IMR-90 (cell line): ENCODE measurements at regions not wholly inside any gene's neighbourhood (a gene's known extent, or its start where the extent isn't known, plus 50 kb on each side); places are given as distances from the start of the nearest gene placed in this dataset.

Experiments
- BHLHE40 ChIP-seq: fragments of 150-350 bp; IDR thresholded peaks from 2 replicates; pipeline ENCODE4 v1.6.1; 2016; ENCODE audit warnings: mild to moderate bottlenecking, low read depth, low read length
- CEBPB ChIP-seq: IDR thresholded peaks from 2 replicates; pipeline ENCODE4 v1.6.1; 2012; ENCODE audit warnings: low read depth, low read length, improper control_type of control experiment
- CHD1 ChIP-seq: IDR thresholded peaks from 2 replicates; pipeline ENCODE4 v1.6.1; 2012; ENCODE audit warnings: low read depth, low read length, improper control_type of control experiment
- CTCF ChIP-seq: conservative IDR thresholded peaks from 2 replicates; pipeline ENCODE4 v1.5.1; 2012; ENCODE audit warnings: mild to moderate bottlenecking, low read depth, low read length, improper control_type of control experiment
- ELK1 ChIP-seq: fragments of 150-350 bp; IDR thresholded peaks from 2 replicates; pipeline ENCODE4 v1.6.1; 2016; ENCODE audit warnings: low read depth, mild to moderate bottlenecking, low read length, moderate library complexity, borderline replicate concordance
- FOS ChIP-seq: fragments of 150-350 bp; IDR thresholded peaks from 2 replicates; pipeline ENCODE4 v1.6.1; 2016; ENCODE audit warnings: low read depth, low read length
- MAZ ChIP-seq: IDR thresholded peaks from 2 replicates; pipeline ENCODE4 v1.6.1; 2012; ENCODE audit warnings: low read depth, mild to moderate bottlenecking, low read length, improper control_type of control experiment, moderate library complexity, borderline replicate concordance
- MXI1 ChIP-seq: IDR thresholded peaks from 2 replicates; pipeline ENCODE4 v1.6.1; 2012; ENCODE audit warnings: low read depth, mild to moderate bottlenecking, low read length, moderate library complexity, borderline replicate concordance
- POLR2A ChIP-seq: IDR thresholded peaks from 2 replicates; pipeline ENCODE4 v1.6.1; 2012; ENCODE audit warnings: mild to moderate bottlenecking, low read depth, low read length
- RAD21 ChIP-seq: IDR thresholded peaks from 2 replicates; pipeline ENCODE4 v1.6.1; 2012; ENCODE audit warnings: low read length, improper control_type of control experiment
- RCOR1 ChIP-seq: IDR thresholded peaks from 2 replicates; pipeline ENCODE4 v1.6.1; 2012; ENCODE audit warnings: mild to moderate bottlenecking, low read length, improper control_type of control experiment; ENCODE audit not compliant: insufficient replicate concordance
- RFX5 ChIP-seq: IDR thresholded peaks from 2 replicates; pipeline ENCODE4 v1.8.0; 2012; ENCODE audit warnings: low read depth, mild to moderate bottlenecking, low read length, moderate library complexity
- SMC3 ChIP-seq: fragments of 150-350 bp; IDR thresholded peaks from 2 replicates; pipeline ENCODE4 v1.6.1; 2016; ENCODE audit warnings: low read depth, mild to moderate bottlenecking, antibody characterized with exemption, low read length, moderate library complexity
- USF2 ChIP-seq: fragments of 150-350 bp; IDR thresholded peaks from 2 replicates; pipeline ENCODE4 v1.6.1; 2017; ENCODE audit warnings: mild to moderate bottlenecking, antibody characterized with exemption, low read length, low read depth

- TF ChIP-seq CTCF = no peak
- TF ChIP-seq USF2 = no peak
- TF ChIP-seq MAZ = no peak
- no peak for TF ChIP-seq RAD21
- no peak for TF ChIP-seq CEBPB
- TF ChIP-seq RCOR1 = no peak
- TF ChIP-seq BHLHE40 = no peak
- TF ChIP-seq CHD1 = no peak
- no peak for TF ChIP-seq POLR2A
- no peak for TF ChIP-seq RFX5
- no peak for TF ChIP-seq MXI1
- TF ChIP-seq ELK1 = no peak
- no peak for TF ChIP-seq SMC3
- no peak for TF ChIP-seq FOS
These were observed 65.4 kb upstream of the CTNNA2 start for GRCh38 chr2:79447463-79447862.
